PC-9 (cell line): ENCODE measurements at regions not wholly inside any gene's neighbourhood (a gene's known extent, or its start where the extent isn't known, plus 50 kb on each side); places are given as distances from the start of the nearest gene placed in this dataset.

ENCODE experiments used
- CTCF ChIP-seq: fragments of 200-600 bp; sonication (generic); conservative IDR thresholded peaks from 2 replicates; pipeline ENCODE4 v1.6.1; 2017; ENCODE audit warnings: mixed run types, antibody characterized with exemption, mild to moderate bottlenecking, moderate library complexity
- EZH2 ChIP-seq: fragments of 200-600 bp; sonication (generic); IDR thresholded peaks from 2 replicates; pipeline ENCODE4 v1.8.0; 2017; ENCODE audit warnings: antibody characterized with exemption, low read depth

- no peak for TF ChIP-seq CTCF
- TF ChIP-seq EZH2: no peak
These were observed 532.9 kb upstream of the IL12A start for GRCh38 chr3:159455741-159456181.
